PC-3 (cell line): ENCODE measurements at regions not wholly inside any gene's neighbourhood (a gene's known extent, or its start where the extent isn't known, plus 50 kb on each side); places are given as distances from the start of the nearest gene placed in this dataset.

Experiments
- EZH2 ChIP-seq: fragments of 300-600 bp; sonication (generic); IDR thresholded peaks from one replicate; pipeline ENCODE4 v1.6.1; 2017; ENCODE audit warnings: antibody characterized with exemption, mild to moderate bottlenecking, low read length; ENCODE audit not compliant: unreplicated experiment
- TF ChIP-seq, protein P1 (sequence below): fragments of 300-600 bp; sonication (generic); conservative IDR thresholded peaks from 2 replicates; pipeline ENCODE4 v1.5.1; 2017; ENCODE audit warnings: antibody characterized with exemption, low read depth, mild to moderate bottlenecking, low read length

DNA sequence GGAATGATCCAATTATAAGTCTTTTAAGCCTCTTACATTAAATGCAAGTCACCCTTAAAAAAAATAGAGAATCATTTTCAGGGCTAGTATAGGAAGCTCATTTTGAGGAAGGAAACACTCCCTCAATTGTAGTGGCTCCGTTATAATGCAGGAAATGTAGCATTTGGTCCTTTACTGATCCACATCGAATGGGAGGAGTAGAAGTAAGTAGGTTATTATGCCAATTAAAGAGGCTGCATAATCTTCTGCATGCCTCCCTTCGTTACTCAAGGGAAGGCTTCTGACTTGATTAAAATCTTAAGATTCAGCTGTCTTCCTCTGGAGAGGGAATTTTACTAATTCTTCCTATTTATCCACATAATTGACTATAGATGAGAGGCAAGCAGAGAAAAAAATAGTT lies 579.2 kb upstream of the COX7C start:
- TF ChIP-seq, protein P1, sequence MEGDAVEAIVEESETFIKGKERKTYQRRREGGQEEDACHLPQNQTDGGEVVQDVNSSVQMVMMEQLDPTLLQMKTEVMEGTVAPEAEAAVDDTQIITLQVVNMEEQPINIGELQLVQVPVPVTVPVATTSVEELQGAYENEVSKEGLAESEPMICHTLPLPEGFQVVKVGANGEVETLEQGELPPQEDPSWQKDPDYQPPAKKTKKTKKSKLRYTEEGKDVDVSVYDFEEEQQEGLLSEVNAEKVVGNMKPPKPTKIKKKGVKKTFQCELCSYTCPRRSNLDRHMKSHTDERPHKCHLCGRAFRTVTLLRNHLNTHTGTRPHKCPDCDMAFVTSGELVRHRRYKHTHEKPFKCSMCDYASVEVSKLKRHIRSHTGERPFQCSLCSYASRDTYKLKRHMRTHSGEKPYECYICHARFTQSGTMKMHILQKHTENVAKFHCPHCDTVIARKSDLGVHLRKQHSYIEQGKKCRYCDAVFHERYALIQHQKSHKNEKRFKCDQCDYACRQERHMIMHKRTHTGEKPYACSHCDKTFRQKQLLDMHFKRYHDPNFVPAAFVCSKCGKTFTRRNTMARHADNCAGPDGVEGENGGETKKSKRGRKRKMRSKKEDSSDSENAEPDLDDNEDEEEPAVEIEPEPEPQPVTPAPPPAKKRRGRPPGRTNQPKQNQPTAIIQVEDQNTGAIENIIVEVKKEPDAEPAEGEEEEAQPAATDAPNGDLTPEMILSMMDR: no peak
- TF ChIP-seq EZH2: no peak
